GM23248 (cell line): ENCODE measurements at regions not wholly inside any gene's neighbourhood (a gene's known extent, or its start where the extent isn't known, plus 50 kb on each side); places are given as distances from the start of the nearest gene placed in this dataset.
A peak's percentile ranks its signal among the peaks of the same experiment; 100 is the strongest.

Source experiments
- DNase-seq: peaks from one replicate; pipeline ENCODE4 v3.0.0-alpha.2; 2015
- H2AFZ ChIP-seq: fragments of 200-600 bp; sonication (generic); 2 replicates; pipeline ENCODE4 v1.6.1; 2016; ENCODE audit warnings: antibody characterized with exemption
- H3F3A ChIP-seq: fragments of 200-600 bp; sonication (generic); 2 replicates; pipeline ENCODE4 v1.6.1; 2016; ENCODE audit warnings: mild to moderate bottlenecking, antibody characterized with exemption, mixed run types; ENCODE audit not compliant: insufficient read depth
- H3K27ac ChIP-seq: fragments of 200-600 bp; sonication (generic); 2 replicates; pipeline ENCODE4 v1.5.1; 2016; ENCODE audit warnings: mild to moderate bottlenecking
- H3K27me3 ChIP-seq: fragments of 200-600 bp; sonication (generic); replicated peaks from 2 replicates; pipeline ENCODE4 v1.6.1; 2016; ENCODE audit warnings: mild to moderate bottlenecking; ENCODE audit not compliant: insufficient read depth
- H3K36me3 ChIP-seq: fragments of 200-600 bp; sonication (generic); 2 replicates; pipeline ENCODE4 v1.6.1; 2016; ENCODE audit warnings: low read depth, mild to moderate bottlenecking
- H3K4me1 ChIP-seq: fragments of 200-600 bp; sonication (generic); 2 replicates; pipeline ENCODE4 v1.6.1; 2016; ENCODE audit warnings: mild to moderate bottlenecking; ENCODE audit not compliant: insufficient read depth
- H3K4me2 ChIP-seq: fragments of 200-600 bp; sonication (generic); one replicate; pipeline ENCODE4 v1.6.1; 2016; ENCODE audit warnings: mild to moderate bottlenecking; ENCODE audit not compliant: unreplicated experiment
- H3K4me3 ChIP-seq: fragments of 200-600 bp; sonication (generic); 2 replicates; pipeline ENCODE4 v1.5.1; 2016; ENCODE audit warnings: mild to moderate bottlenecking
- H3K79me2 ChIP-seq: fragments of 200-600 bp; sonication (generic); 2 replicates; pipeline ENCODE4 v1.6.1; 2016; ENCODE audit warnings: mild to moderate bottlenecking; ENCODE audit not compliant: insufficient read depth
- H3K9ac ChIP-seq: fragments of 200-600 bp; sonication (generic); 2 replicates; pipeline ENCODE4 v1.6.1; 2016; ENCODE audit warnings: mild to moderate bottlenecking
- H3K9me2 ChIP-seq: fragments of 200-600 bp; sonication (generic); 2 replicates; pipeline ENCODE4 v1.6.1; 2016; ENCODE audit warnings: mixed run types, mild to moderate bottlenecking, moderate library complexity; ENCODE audit not compliant: insufficient read depth
- H3K9me3 ChIP-seq: fragments of 200-600 bp; sonication (generic); one replicate; pipeline ENCODE4 v1.6.1; 2017; ENCODE audit warnings: low read depth
- H4K20me1 ChIP-seq: fragments of 200-600 bp; sonication (generic); 2 replicates; pipeline ENCODE4 v1.6.0; 2016; ENCODE audit not compliant: insufficient read depth
- EZH2 ChIP-seq: fragments of 200-600 bp; sonication (generic); IDR thresholded peaks from 2 replicates; pipeline ENCODE4 v1.6.1; 2018; ENCODE audit warnings: antibody characterized with exemption, mild to moderate bottlenecking; ENCODE audit not compliant: insufficient read depth, poor library complexity, severe bottlenecking
- EZH2phosphoT487 ChIP-seq: fragments of 200-600 bp; sonication (generic); IDR thresholded peaks from 2 replicates; pipeline ENCODE4 v1.6.1; 2018; ENCODE audit warnings: antibody characterized with exemption, moderate library complexity, mild to moderate bottlenecking, low read depth; ENCODE audit not compliant: insufficient read depth
- WGBS, 2 experiments: methylation state at CpG; one replicate each; pipeline ENCODE4 v1.1.6; 2015 to 2017; ENCODE audit warnings: low lambda C conversion rate in 2 of 2, low coverage in 1 of 2; ENCODE audit errors: missing lambda C conversion rate in 2 of 2; 5-methylcytosine and 5-hydroxymethylcytosine counted together
- in situ Hi-C: fragments of 300-500 bp; cut with MboI; formaldehyde crosslinking; loops from 2 replicates; pipeline ENCODE4 v1.15.0; 2020

DNA sequence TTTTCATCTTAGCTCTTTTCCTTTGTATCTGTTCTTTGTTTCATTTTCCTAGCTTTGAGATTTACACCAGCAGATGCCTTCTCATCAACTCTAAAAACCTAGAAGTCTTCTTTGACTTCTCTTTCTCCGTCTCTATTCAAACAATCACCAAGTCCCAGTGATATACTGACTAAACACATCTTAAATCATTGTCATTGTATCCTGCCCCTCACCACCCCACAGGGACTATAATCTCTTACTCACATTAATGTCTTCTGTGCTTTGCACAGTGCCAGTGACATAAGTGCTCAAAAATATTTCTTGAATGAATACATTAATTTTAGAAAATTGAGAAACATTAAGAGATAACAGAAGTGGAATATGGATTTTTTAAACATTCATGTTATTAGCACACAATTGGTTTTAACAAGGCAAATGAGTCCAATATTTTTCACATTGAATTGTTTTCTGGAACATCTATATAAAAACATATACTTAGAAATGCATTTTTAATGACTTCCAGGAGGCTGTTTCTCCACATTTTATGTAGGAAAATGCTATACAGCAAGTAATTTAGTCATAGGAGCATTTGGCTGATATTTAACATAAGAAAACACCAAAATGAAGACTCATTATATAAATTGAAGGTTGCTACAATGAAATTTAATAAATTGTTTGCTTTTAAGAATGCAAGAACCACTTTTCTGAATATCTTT, 472.8 kb upstream of the PRICKLE1 start:
- Histone ChIP-seq H3K4me1 (peaks cover 11% of the 10 kb centered on the region), H3K36me3 (no peaks in the 10 kb centered on the region), H3K4me2 (peak overlapping the region; percentile 5), H4K20me1 (no peaks in the 10 kb centered on the region), H2AFZ (no peak overlapping the region), H3K9me3 (no peaks in the 10 kb centered on the region), H3K27ac (no peak overlapping the region), H3K4me3 (no peak overlapping the region), H3K79me2 (no peaks in the 10 kb centered on the region), H3K27me3 (no peaks in the 10 kb centered on the region), H3F3A (peaks cover 8% of the 10 kb centered on the region; the same call in 1 of the 2 replicates), H3K9me2 (no peaks in the 10 kb centered on the region; the same call in 1 of the 2 replicates), H3K9ac (no peak overlapping the region)
- no peak for TF ChIP-seq EZH2phosphoT487
- no peak for TF ChIP-seq EZH2
- in situ Hi-C loops, result no loop called here
- no peak for DNase-seq
- 59 to 87% methylated on average over 1 of the region's 1 CpG for WGBS, 2 experiments

- Histone ChIP-seq H2AFZ (no peak overlapping the region), H3K9me2 (no peaks in the 10 kb centered on the region; the same call in 1 of the 2 replicates), H3K79me2 (no peaks in the 10 kb centered on the region), H4K20me1 (no peaks in the 10 kb centered on the region), H3K27me3 (no peaks in the 10 kb centered on the region), H3F3A (peaks cover 8% of the 10 kb centered on the region; the same call in 1 of the 2 replicates), H3K4me3 (no peak overlapping the region), H3K4me1 (peaks cover 11% of the 10 kb centered on the region), H3K4me2 (no peak overlapping the region), H3K9me3 (no peaks in the 10 kb centered on the region), H3K9ac (no peak overlapping the region), H3K36me3 (no peaks in the 10 kb centered on the region), H3K27ac (no peak overlapping the region)
- 24 to 31% methylated on average over 2 of the region's 2 CpGs for WGBS, 2 experiments
- in situ Hi-C loops, result no loop called here
- no peak for DNase-seq
- no peak for TF ChIP-seq EZH2
- no peak for TF ChIP-seq EZH2phosphoT487
Measured at GRCh38 chr12:43060742-43061141, 471.2 kb upstream of the PRICKLE1 start.

DNA sequence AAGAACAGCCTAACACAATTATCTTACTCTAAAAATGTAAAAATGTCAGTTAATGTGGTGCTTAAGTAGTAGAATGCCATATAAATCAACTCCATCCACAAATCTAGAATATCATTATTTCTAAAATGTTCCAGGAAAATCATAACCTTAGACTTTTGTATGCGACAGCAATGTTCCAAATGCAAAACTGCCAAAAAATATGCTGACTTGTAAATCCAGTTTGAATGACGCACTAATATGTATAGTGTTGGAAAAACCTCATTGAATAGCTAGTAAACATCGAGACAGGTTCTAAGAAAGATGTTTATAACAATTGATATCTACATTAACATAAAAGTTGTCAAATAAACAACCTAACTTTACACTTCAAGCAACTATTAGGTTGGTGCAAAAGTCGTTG, 469.1 kb upstream of the PRICKLE1 start:
- Histone ChIP-seq H3K4me2 (no peak overlapping the region), H3K4me1 (peaks cover 11% of the 10 kb centered on the region), H3K4me3 (no peak overlapping the region), H3K27ac (no peak overlapping the region), H3K27me3 (no peaks in the 10 kb centered on the region), H4K20me1 (no peaks in the 10 kb centered on the region), H3K9me3 (no peaks in the 10 kb centered on the region), H3F3A (peaks cover 5% of the 10 kb centered on the region; the same call in 1 of the 2 replicates), H3K79me2 (no peaks in the 10 kb centered on the region), H3K36me3 (no peaks in the 10 kb centered on the region), H2AFZ (no peak overlapping the region), H3K9me2 (no peaks in the 10 kb centered on the region), H3K9ac (no peak overlapping the region)
- in situ Hi-C loops, result no loop called here
- WGBS, 2 experiments, result 91% methylated on average over 4 of the region's 4 CpGs
- TF ChIP-seq EZH2, result no peak
- TF ChIP-seq EZH2phosphoT487, result no peak
- DNase-seq, result no peak

DNA sequence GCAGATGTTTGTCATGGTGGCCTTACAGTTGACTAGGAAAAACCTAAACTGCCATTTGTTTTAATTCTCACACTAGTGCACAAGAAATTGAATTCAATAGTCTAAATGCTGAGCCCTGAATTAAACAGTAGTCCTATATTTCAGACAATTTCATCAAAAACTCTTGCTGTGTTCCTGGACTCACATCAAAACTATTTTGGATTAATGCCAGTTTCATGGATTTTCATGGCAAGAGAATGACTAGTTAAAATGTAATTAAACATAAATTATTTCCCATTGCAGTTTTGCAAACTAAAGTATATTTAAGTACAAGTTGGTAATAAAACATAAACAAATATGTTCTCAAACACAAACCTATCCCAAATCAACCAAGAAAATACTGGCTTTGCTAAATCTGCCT, 468.0 kb upstream of the PRICKLE1 start:
- Histone ChIP-seq H3F3A (no peaks in the 10 kb centered on the region), H3K27ac (no peak overlapping the region), H3K36me3 (no peaks in the 10 kb centered on the region), H3K9me3 (no peaks in the 10 kb centered on the region), H3K9ac (no peak overlapping the region), H3K4me1 (peaks cover 5% of the 10 kb centered on the region; the same call in 1 of the 2 replicates), H2AFZ (no peak overlapping the region), H3K27me3 (no peaks in the 10 kb centered on the region), H3K79me2 (no peaks in the 10 kb centered on the region), H4K20me1 (no peaks in the 10 kb centered on the region), H3K4me3 (no peak overlapping the region), H3K4me2 (no peak overlapping the region), H3K9me2 (no peaks in the 10 kb centered on the region)
- in situ Hi-C loops, result no loop called here
- TF ChIP-seq EZH2, result no peak
- no peak for TF ChIP-seq EZH2phosphoT487
- peak; percentile 3 for DNase-seq

DNA sequence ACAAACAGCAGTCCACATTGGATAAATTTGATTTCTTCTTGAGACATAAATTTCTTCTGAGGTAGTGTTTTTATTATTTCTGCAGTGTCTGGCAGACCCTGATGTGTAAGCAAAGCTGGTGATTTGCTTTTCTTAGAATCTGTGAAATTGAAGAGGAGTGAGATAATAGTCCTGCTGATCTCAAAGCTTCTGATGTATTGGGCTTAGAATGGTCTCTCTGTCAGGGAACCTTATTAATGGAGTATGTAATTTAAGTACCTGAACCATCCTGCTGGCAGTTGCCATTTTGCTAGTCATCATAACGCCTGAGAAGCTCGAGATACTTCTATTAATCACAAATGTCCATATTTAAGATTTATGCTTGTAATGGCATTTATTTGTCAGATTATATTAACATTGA, 464.5 kb upstream of the PRICKLE1 start:
- Histone ChIP-seq H3K4me3 (no peak overlapping the region), H3K79me2 (no peaks in the 10 kb centered on the region), H3K4me1 (no peaks in the 10 kb centered on the region; the same call in 1 of the 2 replicates), H3K9me3 (no peaks in the 10 kb centered on the region), H3K27ac (no peak overlapping the region), H3F3A (no peaks in the 10 kb centered on the region), H2AFZ (no peak overlapping the region), H3K27me3 (no peaks in the 10 kb centered on the region), H3K36me3 (no peaks in the 10 kb centered on the region), H4K20me1 (no peaks in the 10 kb centered on the region), H3K9me2 (no peaks in the 10 kb centered on the region), H3K4me2 (no peak overlapping the region), H3K9ac (no peak overlapping the region)
- in situ Hi-C loops, result no loop called here
- no peak for DNase-seq
- WGBS, 2 experiments, result 67 to 86% methylated on average over 2 of the region's 2 CpGs
- TF ChIP-seq EZH2phosphoT487 (no peak), EZH2 (no peak)
